ENCODE measurements at regions not wholly inside any gene's neighbourhood (a gene's known extent, or its start where the extent isn't known, plus 50 kb on each side); places are given as distances from the start of the nearest gene placed in this dataset.

DNA sequence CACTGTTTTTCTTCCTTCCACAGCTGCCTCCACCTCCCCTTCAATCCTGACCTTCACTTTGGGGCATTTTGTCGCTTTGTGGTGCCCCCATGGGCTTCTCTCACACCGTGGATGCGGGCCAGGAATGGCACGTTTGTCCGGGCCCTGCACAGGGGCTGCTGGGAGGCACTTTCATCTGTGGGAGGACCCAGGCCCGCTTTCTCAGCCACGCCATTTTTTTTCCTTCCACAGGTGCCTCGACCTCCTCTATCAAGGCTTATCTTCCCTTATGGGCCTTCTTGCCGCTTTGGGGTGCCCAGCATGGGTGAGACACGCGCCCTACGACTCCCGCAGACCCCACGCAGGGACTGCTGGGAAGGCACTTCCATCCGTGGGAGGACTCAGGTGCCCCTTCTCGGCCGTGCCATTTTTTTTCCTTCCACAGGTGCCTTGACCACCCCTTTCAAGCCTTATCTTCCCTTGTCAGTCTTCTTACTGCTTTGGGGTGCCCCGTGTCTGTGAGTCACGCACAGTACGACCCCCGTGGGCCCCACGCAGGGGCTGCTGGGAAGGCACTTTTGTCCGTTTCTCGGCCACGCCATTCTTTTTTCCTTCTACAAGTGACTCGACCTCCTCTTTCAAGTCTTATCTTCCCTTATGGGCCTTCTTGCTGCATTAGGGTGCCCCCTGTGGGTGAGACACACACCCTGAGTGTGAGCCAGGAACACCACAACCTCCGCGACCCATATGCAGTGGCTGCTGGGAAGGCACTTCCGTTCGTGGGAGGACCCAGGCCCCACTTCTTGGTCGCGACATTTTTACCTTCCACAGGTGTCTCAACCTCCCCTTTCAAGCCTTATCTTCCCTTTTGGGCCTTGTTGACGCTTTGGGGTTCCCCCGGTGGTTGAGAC, 270.7 kb downstream of the ALG10 start:
- no peak for DNase-seq

DNA sequence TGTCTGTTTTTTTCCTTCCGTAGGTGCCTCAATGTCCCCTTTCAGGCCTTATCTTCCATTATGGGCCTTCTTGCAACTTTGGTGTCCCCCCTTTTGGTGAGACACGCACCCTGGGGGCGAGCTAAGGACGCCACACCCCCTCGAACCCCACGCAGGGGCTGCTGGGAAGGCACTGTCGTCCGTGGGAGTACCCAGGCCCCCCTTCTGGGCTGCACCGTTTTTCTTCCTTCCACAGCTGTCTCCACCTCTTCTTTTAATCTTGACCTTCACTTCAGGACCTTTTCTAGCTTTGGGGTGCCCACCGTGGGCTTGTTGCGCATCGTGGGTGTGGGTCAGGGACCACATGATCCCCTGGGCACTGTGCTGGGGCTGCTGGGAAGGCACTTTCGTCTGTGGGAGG, 271.8 kb downstream of the ALG10 start:
- no peak for DNase-seq

DNA sequence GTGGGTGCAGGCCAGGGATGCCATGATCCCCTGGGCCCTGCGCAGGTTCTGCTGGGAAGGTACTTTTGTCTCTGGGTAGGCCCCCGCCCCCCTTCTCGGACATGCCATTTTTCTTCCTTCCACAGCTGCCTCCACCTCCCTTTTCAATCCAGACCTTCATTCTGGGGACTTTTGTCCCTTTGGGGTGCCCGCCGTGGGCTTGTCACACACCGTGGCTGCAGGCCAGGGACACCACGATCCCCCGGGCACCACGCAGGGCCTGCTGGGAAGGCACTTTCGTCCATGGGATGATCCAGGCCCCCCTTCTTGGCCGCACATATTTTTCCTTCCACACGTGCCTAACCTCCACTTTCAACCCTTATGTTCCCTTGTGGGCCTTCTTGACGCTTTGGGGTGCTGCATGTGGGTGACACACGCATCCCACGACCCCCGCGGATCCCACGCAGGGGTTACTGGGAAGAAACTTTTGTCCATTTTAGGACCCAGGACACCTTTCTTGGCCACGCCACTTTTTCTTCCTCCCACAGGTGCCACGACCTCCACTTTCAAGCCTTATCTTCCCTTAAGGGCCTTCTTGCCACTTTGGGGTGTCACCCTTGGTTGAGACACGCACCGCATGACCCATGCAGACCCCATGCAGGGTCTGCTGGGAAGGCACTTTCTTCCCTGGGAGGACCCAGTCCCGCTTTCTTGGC, 272.5 kb downstream of the ALG10 start:
- no peak for DNase-seq

DNA sequence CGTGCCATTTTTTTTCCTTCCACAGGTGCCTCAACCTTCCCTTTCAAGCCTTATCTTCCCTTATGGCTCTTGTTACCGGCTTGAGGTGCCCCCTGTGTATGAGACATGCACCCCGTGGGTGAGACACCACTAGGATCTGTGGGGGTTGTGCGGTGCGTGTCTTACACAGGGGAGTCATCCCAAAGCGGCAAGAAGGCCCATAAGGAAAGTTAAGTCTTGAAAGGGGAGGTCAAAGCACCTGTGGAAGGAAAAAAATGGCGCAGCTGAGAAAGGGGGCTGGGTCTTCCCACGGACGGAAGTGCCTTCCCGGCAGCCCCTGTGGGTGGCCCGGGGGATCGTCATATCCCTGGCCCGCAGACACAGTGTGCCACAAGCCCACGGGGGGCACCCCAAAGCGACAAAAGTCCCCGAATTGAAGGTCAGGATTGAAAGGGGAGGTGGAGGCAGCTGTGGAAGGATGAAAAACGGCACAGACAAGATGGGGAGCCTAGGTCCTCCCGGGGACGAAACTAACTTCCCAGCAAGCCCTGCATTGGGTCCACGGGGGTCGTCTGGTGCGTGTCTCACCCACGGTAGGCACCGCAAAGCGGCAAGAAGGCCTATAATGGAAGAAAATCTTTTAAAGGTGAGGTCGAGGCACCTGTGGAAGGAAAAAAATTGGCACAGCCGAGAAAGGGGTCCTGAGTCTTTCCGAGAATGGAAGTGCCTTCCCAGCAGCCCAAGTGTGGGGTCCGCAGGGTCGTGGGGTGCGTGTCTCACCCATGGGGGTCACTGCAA, 273.3 kb downstream of the ALG10 start:
- DNase-seq = no peak

DNA sequence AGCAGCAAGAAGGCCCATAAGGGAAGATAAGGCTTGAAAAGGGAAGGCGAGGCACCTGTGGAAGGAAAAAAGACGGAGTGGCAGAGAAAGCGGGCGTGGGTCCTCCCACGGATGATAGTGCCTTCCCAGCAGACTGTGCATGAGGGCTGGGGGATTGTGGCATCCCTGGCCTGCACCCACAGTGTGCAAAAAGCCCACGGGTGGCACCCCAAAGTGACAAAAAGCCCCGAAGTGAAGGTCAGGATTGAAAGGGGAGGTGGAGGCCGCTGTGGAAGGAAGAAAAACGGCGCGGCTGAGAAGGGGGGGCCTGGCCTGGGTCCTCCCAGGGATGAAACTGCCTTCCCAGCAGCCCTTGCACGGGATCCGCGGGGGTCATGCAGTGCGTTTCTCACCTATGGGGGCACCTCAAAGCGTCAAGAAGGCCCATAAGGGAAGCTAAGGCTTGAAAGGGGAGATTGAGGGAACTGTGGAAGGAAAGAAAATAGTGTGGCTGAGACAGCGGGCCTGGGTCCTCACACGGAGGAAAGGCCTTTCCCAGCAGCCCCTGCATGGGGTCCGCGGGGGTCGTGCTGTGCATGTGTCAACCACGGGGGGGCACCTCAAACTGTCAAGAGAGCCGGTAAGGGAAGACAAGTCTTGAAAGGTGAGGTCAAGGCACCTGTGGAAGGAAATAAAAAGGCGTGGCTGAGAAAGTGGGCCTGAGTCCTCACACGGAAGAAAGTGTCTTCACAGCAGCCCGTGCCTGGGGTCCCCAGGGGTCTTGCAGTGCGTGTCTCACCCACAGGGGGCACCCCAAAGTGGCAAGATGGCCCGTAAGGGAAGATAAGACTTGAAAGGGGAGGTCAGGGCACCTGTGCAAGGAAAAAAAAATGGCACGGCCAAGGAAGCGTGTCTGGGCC, 274.1 kb downstream of the ALG10 start:
- no peak for DNase-seq

DNA sequence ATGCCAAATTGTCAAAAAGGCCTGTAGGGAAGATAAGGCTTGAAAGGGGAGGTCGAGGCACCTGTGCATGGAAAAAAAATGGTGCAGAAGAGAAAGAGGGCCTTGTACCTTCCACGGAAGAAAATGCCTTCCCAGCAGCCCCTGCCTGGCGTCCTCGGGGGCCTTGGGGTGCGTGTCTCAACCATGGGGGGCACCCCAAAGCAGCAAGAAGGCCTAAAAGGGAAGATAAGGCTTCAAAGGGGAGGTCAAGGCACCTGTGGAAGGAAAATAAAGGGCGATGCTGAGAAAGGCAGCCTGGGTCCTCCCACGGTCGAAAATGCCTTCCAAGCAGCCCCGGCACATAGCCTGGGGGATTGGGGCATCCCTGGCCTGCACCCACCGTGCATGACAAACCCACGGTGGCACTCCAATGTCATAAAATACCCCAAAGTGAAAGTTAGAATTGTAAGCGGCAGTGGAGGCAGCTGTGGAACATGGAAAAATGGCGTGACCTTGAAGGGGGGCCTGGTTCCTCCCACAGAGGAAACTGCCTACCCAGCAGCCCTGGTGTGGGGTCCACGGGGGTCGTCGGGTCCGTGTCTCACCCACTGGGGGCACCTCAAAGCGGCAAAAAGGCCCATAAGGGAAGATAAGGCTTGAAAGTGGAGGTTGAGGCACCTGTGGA, 275.0 kb downstream of the ALG10 start:
- no peak for DNase-seq

DNA sequence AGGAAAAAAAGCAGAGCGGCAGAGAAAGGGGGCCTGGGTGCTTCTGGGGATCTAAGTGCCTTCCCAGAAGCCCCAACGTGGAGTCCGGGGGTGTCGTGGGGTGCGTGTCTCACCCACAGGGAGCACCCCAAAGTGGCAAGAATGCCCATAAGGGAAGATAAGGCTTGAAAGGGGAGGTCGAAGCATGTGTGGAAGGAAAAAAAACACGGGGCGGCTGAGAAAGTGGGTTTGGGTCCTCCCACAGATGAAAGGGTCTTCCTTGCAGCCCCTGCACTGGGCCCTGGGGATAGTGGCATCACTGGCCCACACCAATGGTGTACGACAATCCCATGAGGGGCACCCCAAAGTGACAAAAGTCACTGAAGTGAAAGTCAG, 275.5 kb downstream of the ALG10 start:
- DNase-seq = no peak

GRCh38 chr12:34298176-34298970, 276.1 kb downstream of the ALG10 start:
- no peak for DNase-seq

GRCh38 chr12:34298971-34299801, 276.9 kb downstream of the ALG10 start:
- no peak for DNase-seq

DNA sequence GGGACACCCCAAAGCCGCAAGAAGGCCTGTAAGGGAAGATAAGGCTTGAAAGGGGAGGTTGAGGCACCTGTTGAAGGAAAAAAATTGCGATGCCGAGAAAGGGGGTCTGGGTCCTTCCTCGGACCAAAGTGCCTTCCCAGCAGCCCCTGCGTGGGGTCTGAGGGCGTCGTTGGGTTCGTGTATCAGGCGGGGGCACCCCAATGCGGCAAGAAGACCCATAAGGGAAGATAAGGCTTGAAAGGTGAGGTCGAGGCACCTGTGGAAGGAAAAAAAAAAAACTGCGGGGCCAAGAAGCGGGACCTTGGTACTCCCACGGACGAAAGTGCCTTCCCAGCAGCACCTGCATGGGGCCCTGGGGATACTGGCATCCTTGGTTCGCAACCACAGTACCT, 277.5 kb downstream of the ALG10 start:
- no peak for DNase-seq

DNA sequence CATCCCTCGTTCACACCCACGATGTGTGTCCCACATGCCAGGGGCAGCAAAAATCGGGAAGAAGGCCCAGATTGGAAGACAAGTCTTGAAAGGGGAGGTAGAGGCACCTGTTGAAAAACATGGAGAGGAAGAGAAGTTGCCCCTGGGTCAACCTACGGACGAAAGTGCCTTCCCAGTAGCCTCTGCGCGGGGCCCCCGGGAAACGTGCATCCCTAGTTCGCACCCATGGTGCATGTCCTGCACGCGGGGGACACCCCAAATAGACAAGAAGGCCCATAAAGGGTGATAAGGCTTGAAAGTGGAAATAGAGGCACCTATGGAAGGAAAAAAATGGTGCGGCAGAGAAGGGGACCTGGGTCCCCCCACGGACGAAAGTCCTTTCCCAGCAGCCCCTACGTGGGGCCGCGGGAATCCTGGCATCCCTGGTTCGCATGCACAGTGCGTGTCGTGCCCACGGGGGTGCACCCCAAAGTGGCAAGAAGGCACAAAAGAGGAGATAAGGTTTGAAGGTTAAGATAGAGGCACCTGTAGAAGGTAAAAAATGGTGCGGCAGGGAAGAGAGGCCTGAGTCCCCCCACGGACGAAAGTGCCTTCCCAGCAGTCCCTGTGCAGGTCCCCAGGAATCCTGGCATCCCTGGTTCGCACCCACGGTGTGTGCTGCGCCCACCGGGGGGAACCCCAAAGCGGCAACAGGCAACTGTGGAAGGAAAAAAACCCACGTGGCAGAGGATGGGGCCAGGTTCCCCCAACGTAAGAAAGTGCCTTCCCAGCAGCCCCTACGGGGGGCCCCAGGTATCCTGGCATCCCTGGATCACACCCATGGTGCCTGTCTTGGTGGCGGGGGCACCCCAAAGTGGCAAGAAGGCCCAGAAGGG, 278.3 kb downstream of the ALG10 start:
- no peak for DNase-seq

DNA sequence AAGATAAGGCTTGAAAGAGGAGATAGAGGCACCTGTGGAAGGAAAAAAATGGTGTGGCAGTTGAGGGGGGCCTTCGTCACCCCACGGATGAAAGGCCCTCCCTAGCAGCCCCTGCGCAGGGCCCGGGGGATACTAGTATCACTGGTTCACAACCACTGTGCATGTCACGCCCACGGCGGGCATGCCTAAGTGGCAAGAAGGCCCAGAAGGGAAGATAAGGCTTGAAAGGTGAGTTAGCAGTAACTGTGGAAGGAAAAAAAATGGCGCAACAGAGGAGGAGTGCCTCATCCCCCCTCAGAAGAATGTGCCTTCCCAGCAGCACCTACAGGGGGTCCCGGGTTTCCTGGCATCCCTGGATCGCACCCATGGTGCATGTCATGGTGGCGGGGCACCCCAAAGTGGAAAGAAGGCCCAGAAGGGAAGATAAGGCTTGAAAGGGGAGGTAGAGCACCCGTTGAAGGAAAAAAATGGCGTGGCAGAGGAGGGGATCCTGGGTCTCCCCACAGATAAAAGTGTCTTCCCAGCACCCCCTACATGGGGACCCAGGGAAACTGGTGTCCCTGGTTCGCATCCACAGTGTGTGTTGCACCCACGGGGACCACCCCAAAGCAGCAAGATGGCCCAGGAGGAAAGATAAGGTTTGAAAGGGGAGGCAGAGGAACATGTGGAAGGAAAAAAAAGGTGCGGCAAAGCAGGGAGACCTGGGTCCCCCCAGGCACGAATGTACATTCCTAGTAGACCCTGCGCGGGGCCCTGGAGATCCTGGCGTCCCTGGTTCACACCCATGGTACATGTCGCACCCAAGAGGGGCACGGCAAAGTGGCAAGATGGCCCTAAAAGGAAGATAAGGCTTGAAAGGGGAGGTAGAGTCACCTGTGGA, 279.2 kb downstream of the ALG10 start:
- DNase-seq = no peak

- DNase-seq = no peak
Observed at GRCh38 chr12:34302131-34302885, 280.0 kb downstream of the ALG10 start.

DNA sequence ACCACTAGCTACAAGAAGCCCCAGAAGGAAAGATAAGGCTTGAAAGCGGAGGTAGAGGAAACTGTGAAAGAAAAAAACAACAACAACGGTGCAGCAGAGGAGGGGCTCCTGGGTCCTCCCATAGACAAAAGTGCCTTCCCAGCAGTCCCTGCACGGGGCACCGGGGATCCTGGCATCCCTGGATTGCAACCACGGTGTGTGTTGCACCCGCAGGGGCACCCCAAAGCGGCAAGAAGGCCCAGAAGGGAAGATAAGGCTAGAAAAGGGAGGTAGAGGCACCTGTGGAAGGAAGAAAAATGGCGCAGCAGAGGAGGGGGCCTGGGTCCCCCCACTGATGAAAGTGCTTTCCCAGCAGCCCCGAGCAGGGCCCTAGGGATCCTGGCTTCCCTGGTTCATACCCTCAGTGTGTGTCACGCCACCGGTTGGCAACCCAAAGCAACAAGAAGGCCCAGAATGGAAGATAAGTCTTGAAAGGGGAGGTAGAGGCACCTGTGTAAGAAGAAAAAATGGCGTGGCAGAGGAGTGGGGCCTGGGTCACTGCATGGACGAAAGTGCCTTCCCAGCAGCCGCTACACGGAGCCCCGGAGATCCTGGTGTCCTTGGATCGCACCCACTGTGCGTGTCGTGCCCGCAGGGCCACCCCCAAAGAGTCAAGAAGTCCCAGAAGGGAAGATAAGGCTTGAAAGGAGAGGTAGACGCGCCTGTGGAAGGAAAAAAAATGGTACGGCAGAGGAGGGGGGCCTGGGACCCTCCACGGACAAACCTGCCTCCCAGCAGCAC, 281.0 kb downstream of the ALG10 start:
- DNase-seq = no peak

DNA sequence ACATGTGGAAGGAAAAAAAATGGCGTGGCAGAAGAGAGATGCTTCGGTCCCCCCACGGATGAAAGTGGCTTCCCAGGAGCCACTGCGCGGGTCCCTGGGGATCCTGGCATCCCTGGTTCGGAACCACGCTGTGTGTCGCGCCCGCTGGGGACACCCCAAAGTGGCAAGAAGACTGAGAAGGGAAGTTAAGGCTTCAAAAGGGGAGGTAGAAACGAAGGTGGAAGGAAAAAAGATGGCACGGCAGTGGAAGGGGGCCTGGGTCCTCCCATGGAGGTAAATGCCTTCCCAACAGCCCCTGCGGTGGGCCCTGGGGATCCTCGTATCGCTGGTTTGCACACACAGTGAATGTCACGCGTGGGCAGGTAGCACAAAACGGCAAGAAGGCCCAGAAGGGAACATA, 281.7 kb downstream of the ALG10 start:
- no peak for DNase-seq

DNA sequence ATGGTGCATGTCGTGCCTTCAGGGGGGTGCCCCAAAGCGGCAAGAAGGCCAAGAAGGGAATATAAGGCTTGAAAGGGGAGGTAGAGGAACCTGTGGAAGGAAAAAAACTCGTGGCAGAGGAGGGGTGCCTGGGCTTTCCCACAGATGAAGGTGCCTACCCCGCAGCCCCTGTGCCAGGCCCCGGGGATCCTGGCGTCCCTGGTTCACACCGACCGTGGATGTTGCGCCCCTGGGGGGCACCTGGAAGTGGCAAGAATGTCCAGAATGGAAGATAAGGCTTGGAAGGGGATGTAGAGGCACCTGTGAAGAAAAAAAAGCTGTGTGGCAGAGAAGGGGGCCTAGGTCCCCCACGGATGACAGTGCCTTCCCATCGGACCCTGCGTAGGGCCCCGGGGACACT, 282.2 kb downstream of the ALG10 start:
- DNase-seq = no peak

- no peak for DNase-seq
Observed at GRCh38 chr12:34305176-34305575, 282.9 kb downstream of the ALG10 start.

All from activated effector memory CD4-positive, alpha-beta T cell treated with Interleukin-2 at 50 U/mL for 16 hours (primary cell).